ENCODE measurements at regions not wholly inside any gene's neighbourhood (a gene's known extent, or its start where the extent isn't known, plus 50 kb on each side); places are given as distances from the start of the nearest gene placed in this dataset.

GRCh38 chr5:136427426-136427825 is 62.1 kb upstream of the TRPC7 start:
- intact Hi-C loops (cut with DNase I), result loop anchor here in 6 of 10 donors (5.0 to 10.0 kb wide), 4 partner anchors 173 to 543 kb away; no protein-coding TSS in a partner anchor
- TF ChIP-seq CTCF (IDR thresholded peaks at IDR 0.05) (no peak), POLR2A (IDR thresholded peaks at IDR 0.05) (no peak)
- Histone ChIP-seq H3K27me3 (no peaks in the 10 kb centered on the region), H3K4me3 (no peak overlapping the region), H3K9me3 (no peaks in the 10 kb centered on the region), H3K4me1 (no peaks in the 10 kb centered on the region), H3K27ac (no peak overlapping the region), H3K36me3 (no peaks in the 10 kb centered on the region)
- 84 to 92% (median 90%) methylated on average over 2 of the region's 2 CpGs for WGBS, 4 donors
- DNase-seq, result no peak
- no peak for ATAC-seq

- Histone ChIP-seq H3K4me1 (no peaks in the 10 kb centered on the region), H3K9me3 (no peaks in the 10 kb centered on the region), H3K27ac (no peak overlapping the region), H3K27me3 (no peaks in the 10 kb centered on the region), H3K4me3 (no peak overlapping the region), H3K36me3 (no peaks in the 10 kb centered on the region)
- intact Hi-C loops (cut with DNase I), result loop anchor here in 8 of 10 donors (2.0 to 10.0 kb wide), 5 partner anchors 171 to 541 kb away; no protein-coding TSS in a partner anchor
- DNase-seq (no peak), ATAC-seq (no peak)
- 32 to 47% (median 37%) methylated on average over 3 of the region's 3 CpGs for WGBS, 4 donors
- TF ChIP-seq CTCF (IDR thresholded peaks at IDR 0.05) (no peak), POLR2A (IDR thresholded peaks at IDR 0.05) (no peak)
Observed at GRCh38 chr5:136425921-136426320, 60.6 kb upstream of the TRPC7 start.

GRCh38 chr5:136424835-136425584 is 59.7 kb upstream of the TRPC7 start:
- Histone ChIP-seq H3K4me3 (no peak overlapping the region), H3K4me1 (no peaks in the 10 kb centered on the region), H3K9me3 (no peaks in the 10 kb centered on the region), H3K27me3 (no peaks in the 10 kb centered on the region), H3K27ac (no peak overlapping the region), H3K36me3 (no peaks in the 10 kb centered on the region)
- intact Hi-C loops (cut with DNase I), result loop anchor here in 9 of 10 donors (2.0 to 10.0 kb wide), 6 partner anchors 170 to 540 kb away; no protein-coding TSS in a partner anchor
- DNase-seq (peak; percentile 42 to 77 (median 51)), ATAC-seq (peak; percentile 42 to 69 (median 60))
- TF ChIP-seq CTCF (IDR thresholded peaks at IDR 0.05) (peak; percentile 34 to 65 (median 58)), POLR2A (IDR thresholded peaks at IDR 0.05) (no peak)
- 35 to 42% (median 36%) methylated on average over 11 of the region's 11 CpGs for WGBS, 4 donors

- Histone ChIP-seq H3K4me1 (no peaks in the 10 kb centered on the region), H3K9me3 (no peaks in the 10 kb centered on the region), H3K27me3 (no peaks in the 10 kb centered on the region), H3K4me3 (no peak overlapping the region), H3K27ac (no peak overlapping the region), H3K36me3 (no peaks in the 10 kb centered on the region)
- TF ChIP-seq CTCF (IDR thresholded peaks at IDR 0.05) (no peak), POLR2A (IDR thresholded peaks at IDR 0.05) (no peak)
- 61 to 74% (median 66%) methylated on average over 2 of the region's 2 CpGs for WGBS, 4 donors
- ATAC-seq (no peak), DNase-seq (no peak)
- intact Hi-C loops (cut with DNase I), result loop anchor here in 7 of 10 donors (2.0 to 10.0 kb wide), 5 partner anchors 169 to 539 kb away; no protein-coding TSS in a partner anchor
Observed at GRCh38 chr5:136423944-136424606, 58.7 kb upstream of the TRPC7 start.
